ENCODE measurements at regions not wholly inside any gene's neighbourhood (a gene's known extent, or its start where the extent isn't known, plus 50 kb on each side); places are given as distances from the start of the nearest gene placed in this dataset.

- no peak for DNase-seq (ENCODE audit: low read depth, low spot score)
Measured at GRCh38 chr7:121570365-121570764, 174.3 kb upstream of the FAM3C start.

GRCh38 chr7:121563177-121563576 lies 167.1 kb upstream of the FAM3C start:
- no peak for DNase-seq (ENCODE audit: low read depth, low spot score)

- no peak for DNase-seq (ENCODE audit: low read depth, low spot score)
Measured at GRCh38 chr7:121562259-121562658, 166.2 kb upstream of the FAM3C start.

- DNase-seq (ENCODE audit: low read depth, low spot score): no peak
Measured at GRCh38 chr7:121561717-121562116, 165.6 kb upstream of the FAM3C start.

- no peak for DNase-seq (ENCODE audit: low read depth, low spot score)
Measured at GRCh38 chr7:121560267-121560990, 164.3 kb upstream of the FAM3C start.

- DNase-seq (ENCODE audit: low read depth, low spot score): no peak
Measured at GRCh38 chr7:121558288-121558687, 162.2 kb upstream of the FAM3C start.

- no peak for DNase-seq (ENCODE audit: low read depth, low spot score)
Measured at GRCh38 chr7:121557034-121557892, 161.2 kb upstream of the FAM3C start.

GRCh38 chr7:121555558-121555957 lies 159.4 kb upstream of the FAM3C start:
- no peak for DNase-seq (ENCODE audit: low read depth, low spot score)

- DNase-seq (ENCODE audit: low read depth, low spot score): no peak
Measured at GRCh38 chr7:121547544-121548092, 151.5 kb upstream of the FAM3C start.

- no peak for DNase-seq (ENCODE audit: low read depth, low spot score)
Measured at GRCh38 chr7:121546632-121547543, 150.8 kb upstream of the FAM3C start.

- DNase-seq (ENCODE audit: low read depth, low spot score): no peak
Measured at GRCh38 chr7:121545418-121545817, 149.3 kb upstream of the FAM3C start.

GRCh38 chr7:121544726-121545125 lies 148.6 kb upstream of the FAM3C start:
- no peak for DNase-seq (ENCODE audit: low read depth, low spot score)

- DNase-seq (ENCODE audit: low read depth, low spot score): no peak
Measured at GRCh38 chr7:121544238-121544637, 148.1 kb upstream of the FAM3C start.

- DNase-seq (ENCODE audit: low read depth, low spot score): no peak
Measured at GRCh38 chr7:121541457-121541856, 145.3 kb upstream of the FAM3C start.

GRCh38 chr7:121540138-121540537 lies 144.0 kb upstream of the FAM3C start:
- no peak for DNase-seq (ENCODE audit: low read depth, low spot score)

- no peak for DNase-seq (ENCODE audit: low read depth, low spot score)
Measured at GRCh38 chr7:121537031-121537430, 140.9 kb upstream of the FAM3C start.

GRCh38 chr7:121531175-121532070 lies 135.3 kb upstream of the FAM3C start:
- no peak for DNase-seq (ENCODE audit: low read depth, low spot score)

GRCh38 chr7:121530227-121531174 lies 134.4 kb upstream of the FAM3C start:
- peak; percentile 57 for DNase-seq (ENCODE audit: low read depth, low spot score)

- DNase-seq (ENCODE audit: low read depth, low spot score): no peak
Measured at GRCh38 chr7:121529003-121529402, 132.9 kb upstream of the FAM3C start.

All from ELF-1 (cell line).